Lung (tissue), 11 donors: ENCODE measurements at regions not wholly inside any gene's neighbourhood (a gene's known extent, or its start where the extent isn't known, plus 50 kb on each side); places are given as distances from the start of the nearest gene placed in this dataset.

ENCODE experiments used
- ATAC-seq: fragments of 200-7000 bp; cut with Tn5 transposase; one replicate; pipeline ENCODE4 v1.9.1; 2020; ENCODE audit warnings: moderate number of reproducible peaks; ENCODE audit not compliant: insufficient read depth, low FRiP score
- DNase-seq, 3 donors: peaks; one replicate each; pipeline ENCODE4 v3.0.0-alpha.2; 2013 to 2017
- H3K27ac ChIP-seq, 2 donors: one replicate each; pipeline ENCODE4 v1.5.1; 2013; ENCODE audit warnings: mild to moderate bottlenecking in 2 of 2, moderate library complexity in 2 of 2, control low read depth in 1 of 2, inconsistent platforms in 1 of 2, low read depth in 1 of 2, low read length in 1 of 2
- H3K27me3 ChIP-seq, 3 donors: one replicate each; pipeline ENCODE4 v1.5.1; 2013; ENCODE audit warnings: low read length in 2 of 3; ENCODE audit not compliant: control insufficient read depth in 3 of 3, insufficient read depth in 3 of 3
- H3K36me3 ChIP-seq, 4 donors: one replicate each; pipeline ENCODE4 v1.5.1; 2013; ENCODE audit warnings: low read length in 4 of 4, mild to moderate bottlenecking in 1 of 4, moderate library complexity in 1 of 4; ENCODE audit not compliant: control insufficient read depth in 4 of 4, insufficient read depth in 4 of 4
- H3K4me1 ChIP-seq, 5 donors: one replicate each; pipeline ENCODE4 v1.5.1; 2013; ENCODE audit warnings: low read length in 5 of 5, mild to moderate bottlenecking in 2 of 5, moderate library complexity in 1 of 5; ENCODE audit not compliant: control insufficient read depth in 5 of 5, insufficient read depth in 5 of 5
- H3K4me3 ChIP-seq: one replicate; pipeline ENCODE4 v1.5.1; 2013; ENCODE audit warnings: mild to moderate bottlenecking, control low read depth, moderate library complexity
- H3K9ac ChIP-seq, 2 donors: one replicate each; pipeline ENCODE4 v1.5.1; 2013; ENCODE audit warnings: low read length in 2 of 2, control low read depth in 1 of 2; ENCODE audit not compliant: insufficient read depth in 1 of 2
- H3K9me3 ChIP-seq, 4 donors: one replicate each; pipeline ENCODE4 v1.5.1; 2013; ENCODE audit warnings: low read length in 3 of 4, mild to moderate bottlenecking in 1 of 4, moderate library complexity in 1 of 4; ENCODE audit not compliant: control insufficient read depth in 4 of 4, insufficient read depth in 3 of 4
- WGBS, 2 donors: extraction: QIAGEN DNeasy Blood & Tissue Kit; methylation state at CpG; one replicate each; pipeline ENCODE4 v1.1.7; 2013; 5-methylcytosine and 5-hydroxymethylcytosine counted together
- TF ChIP-seq, protein P1 (sequence below): IDR thresholded peaks from 2 replicates; pipeline ENCODE4 v1.5.1; 2012; ENCODE audit warnings: mild to moderate bottlenecking; ENCODE audit errors: control extremely low read depth, extremely low read depth
- donor health status: control.
- donor health status: control.
- donor health status: Bipolar disorder and iron deficiency.
- donor health status: healthy.
- donor health status: DM: yes; HTN: yes; CAD: no.

DNA sequence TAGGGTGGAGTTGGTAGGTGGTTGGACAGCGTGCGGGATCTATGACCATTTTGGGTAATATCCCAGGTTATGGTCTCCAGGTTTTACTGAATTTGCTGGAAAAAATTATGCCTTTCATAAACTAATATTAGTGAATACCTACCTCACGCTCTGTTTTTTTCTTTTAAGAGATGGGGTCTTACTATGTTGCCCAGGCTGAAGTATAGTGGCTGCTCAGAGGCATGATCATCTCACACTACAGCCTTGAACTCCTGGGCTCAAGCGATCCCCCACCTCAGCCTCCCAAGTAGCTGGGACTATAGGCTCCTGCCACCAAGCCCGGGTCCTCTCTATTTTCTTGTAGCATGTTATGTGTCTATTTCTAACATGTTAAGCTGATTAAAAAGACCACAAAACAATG lies 100.2 kb downstream of the RHOU start:
- H3K36me3 ChIP-seq = no peaks in the 10 kb centered on the region
- WGBS, 2 donors = 96 to 97% methylated on average over 5 of the region's 5 CpGs
- no peak overlapping the region for H3K4me3 ChIP-seq
- no peaks in the 10 kb centered on the region for H3K27me3 ChIP-seq
- peaks cover 0 to 21% (median 9%) of the 10 kb centered on the region in 5 donors for H3K4me1 ChIP-seq
- no peak for DNase-seq
- peaks cover 0 to 5% (median 0%) of the 10 kb centered on the region in 4 donors for H3K9me3 ChIP-seq
- no peak overlapping the region for H3K9ac ChIP-seq
- TF ChIP-seq, protein P1, sequence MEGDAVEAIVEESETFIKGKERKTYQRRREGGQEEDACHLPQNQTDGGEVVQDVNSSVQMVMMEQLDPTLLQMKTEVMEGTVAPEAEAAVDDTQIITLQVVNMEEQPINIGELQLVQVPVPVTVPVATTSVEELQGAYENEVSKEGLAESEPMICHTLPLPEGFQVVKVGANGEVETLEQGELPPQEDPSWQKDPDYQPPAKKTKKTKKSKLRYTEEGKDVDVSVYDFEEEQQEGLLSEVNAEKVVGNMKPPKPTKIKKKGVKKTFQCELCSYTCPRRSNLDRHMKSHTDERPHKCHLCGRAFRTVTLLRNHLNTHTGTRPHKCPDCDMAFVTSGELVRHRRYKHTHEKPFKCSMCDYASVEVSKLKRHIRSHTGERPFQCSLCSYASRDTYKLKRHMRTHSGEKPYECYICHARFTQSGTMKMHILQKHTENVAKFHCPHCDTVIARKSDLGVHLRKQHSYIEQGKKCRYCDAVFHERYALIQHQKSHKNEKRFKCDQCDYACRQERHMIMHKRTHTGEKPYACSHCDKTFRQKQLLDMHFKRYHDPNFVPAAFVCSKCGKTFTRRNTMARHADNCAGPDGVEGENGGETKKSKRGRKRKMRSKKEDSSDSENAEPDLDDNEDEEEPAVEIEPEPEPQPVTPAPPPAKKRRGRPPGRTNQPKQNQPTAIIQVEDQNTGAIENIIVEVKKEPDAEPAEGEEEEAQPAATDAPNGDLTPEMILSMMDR = no peak
- no peak for ATAC-seq
- H3K27ac ChIP-seq = no peak overlapping the region

DNA sequence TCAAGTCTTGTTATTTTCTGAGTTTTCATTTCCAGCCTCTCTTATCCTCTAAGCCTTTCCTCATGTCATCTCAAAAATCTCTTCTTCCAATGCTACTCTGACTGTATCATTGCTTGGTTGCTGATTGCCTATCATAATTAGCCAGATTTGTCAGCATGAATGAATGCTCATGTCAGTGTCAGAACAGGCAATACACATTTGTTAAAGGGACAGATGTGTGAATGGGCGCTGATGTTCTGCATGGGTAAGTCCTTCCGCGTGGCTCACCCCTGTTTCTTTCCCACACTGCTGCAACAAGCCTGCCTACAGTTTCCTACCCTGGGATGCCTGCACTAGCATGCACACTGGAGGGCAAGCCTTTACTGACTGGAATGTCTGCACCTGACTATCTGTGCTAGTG lies 100.6 kb downstream of the RHOU start:
- TF ChIP-seq, protein P1 = no peak
- Histone ChIP-seq H3K4me3 (no peak overlapping the region), H3K27ac (no peak overlapping the region), H3K36me3 (no peaks in the 10 kb centered on the region), H3K9me3 (peaks cover 0 to 5% (median 0%) of the 10 kb centered on the region in 4 donors), H3K9ac (no peak overlapping the region), H3K4me1 (peaks cover 0 to 16% (median 9%) of the 10 kb centered on the region in 5 donors), H3K27me3 (no peaks in the 10 kb centered on the region)
- ATAC-seq (no peak), DNase-seq (no peak)
- WGBS, 2 donors = 93 to 96% methylated on average over 3 of the region's 3 CpGs

DNA sequence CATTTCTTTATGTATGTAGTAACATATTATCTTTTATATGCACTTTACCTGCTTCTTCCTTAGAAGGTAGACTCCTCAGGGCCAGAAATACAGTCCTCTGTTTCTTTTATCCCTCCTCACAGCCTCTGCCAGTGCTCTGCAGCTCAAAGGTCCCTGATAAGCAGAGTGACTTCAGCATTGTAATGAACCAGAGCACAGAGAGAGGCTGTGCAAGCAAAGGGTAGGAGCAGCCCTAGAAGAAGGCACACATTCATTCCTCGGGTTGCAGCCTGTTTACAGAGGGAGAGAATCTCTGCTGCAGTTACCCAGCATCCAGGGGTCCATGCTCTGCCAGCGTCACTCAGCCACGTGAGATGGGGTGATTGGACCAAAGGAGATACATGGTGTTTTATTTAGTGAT lies 101.1 kb downstream of the RHOU start:
- TF ChIP-seq, protein P1 = no peak
- 92% methylated on average over 3 of the region's 3 CpGs for WGBS, 2 donors
- H3K4me3 ChIP-seq = no peak overlapping the region
- H3K27ac ChIP-seq = no peak overlapping the region
- peaks cover 0 to 14% (median 8%) of the 10 kb centered on the region in 5 donors for H3K4me1 ChIP-seq
- no peak for DNase-seq
- no peak overlapping the region for H3K9ac ChIP-seq
- no peaks in the 10 kb centered on the region for H3K27me3 ChIP-seq
- peaks cover 0 to 5% (median 0%) of the 10 kb centered on the region in 4 donors for H3K9me3 ChIP-seq
- no peaks in the 10 kb centered on the region for H3K36me3 ChIP-seq
- no peak for ATAC-seq

DNA sequence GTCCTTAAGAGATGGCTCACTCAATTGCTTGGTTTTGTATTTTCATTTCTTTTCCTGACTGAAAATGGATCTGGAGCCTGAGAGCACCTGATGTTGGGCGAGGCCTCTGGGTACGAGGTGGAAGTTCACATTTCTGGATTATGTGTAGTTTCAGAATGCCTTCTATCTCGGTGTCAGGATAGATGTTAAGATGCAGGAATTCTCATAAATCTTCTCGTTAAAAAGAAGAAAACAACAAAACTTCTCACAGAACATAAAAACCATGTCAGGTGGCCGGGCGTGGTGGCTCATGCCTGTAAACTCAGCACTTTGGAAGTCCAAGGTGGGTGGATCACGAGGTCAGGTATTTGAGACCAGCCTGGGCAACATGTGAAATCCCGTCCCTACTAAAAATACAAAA lies 101.8 kb downstream of the RHOU start:
- Histone ChIP-seq H3K4me1 (peaks cover 0 to 14% (median 8%) of the 10 kb centered on the region in 5 donors), H3K9ac (no peak overlapping the region), H3K9me3 (peaks cover 0 to 5% (median 0%) of the 10 kb centered on the region in 4 donors), H3K36me3 (no peaks in the 10 kb centered on the region), H3K4me3 (no peak overlapping the region), H3K27me3 (no peaks in the 10 kb centered on the region), H3K27ac (peak overlapping the region in 1 of 2 donors; percentile 89)
- no peak for DNase-seq
- WGBS, 2 donors = 93 to 96% methylated on average over 8 of the region's 8 CpGs
- ATAC-seq = no peak
- TF ChIP-seq, protein P1 = no peak
